ENCODE measurements at regions not wholly inside any gene's neighbourhood (a gene's known extent, or its start where the extent isn't known, plus 50 kb on each side); places are given as distances from the start of the nearest gene placed in this dataset.
"Not testable (repeated sequence)": the region's sequence is repeated elsewhere in the genome, so short reads cannot be mapped to it uniquely, and the experiment has no call there.

DNA sequence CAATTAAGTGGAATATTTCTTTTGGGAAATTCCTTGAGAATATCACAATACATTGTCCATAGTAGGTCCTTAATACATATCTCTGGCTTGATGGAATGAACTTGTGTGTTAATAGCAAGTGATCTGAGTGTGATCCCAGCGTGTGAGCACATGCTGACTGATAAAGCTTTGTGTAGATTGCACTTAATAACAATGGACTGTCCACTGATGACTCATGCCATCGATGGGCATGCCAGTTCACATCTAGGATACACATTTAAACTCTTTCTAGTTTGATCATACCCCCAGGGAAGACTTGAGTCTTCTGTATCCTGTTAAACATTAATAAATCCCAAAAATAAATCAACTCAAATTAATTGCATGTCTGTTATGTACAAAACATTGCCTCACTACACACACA is 454.3 kb upstream of the SPTLC3 start:
- H3K36me3 ChIP-seq: no peaks in the 10 kb centered on the region
- ATAC-seq: no peak
- no peak overlapping the region for H3K4me3 ChIP-seq
- intact Hi-C loops (cut with DNase I): no loop called here
- TF ChIP-seq, protein P1, sequence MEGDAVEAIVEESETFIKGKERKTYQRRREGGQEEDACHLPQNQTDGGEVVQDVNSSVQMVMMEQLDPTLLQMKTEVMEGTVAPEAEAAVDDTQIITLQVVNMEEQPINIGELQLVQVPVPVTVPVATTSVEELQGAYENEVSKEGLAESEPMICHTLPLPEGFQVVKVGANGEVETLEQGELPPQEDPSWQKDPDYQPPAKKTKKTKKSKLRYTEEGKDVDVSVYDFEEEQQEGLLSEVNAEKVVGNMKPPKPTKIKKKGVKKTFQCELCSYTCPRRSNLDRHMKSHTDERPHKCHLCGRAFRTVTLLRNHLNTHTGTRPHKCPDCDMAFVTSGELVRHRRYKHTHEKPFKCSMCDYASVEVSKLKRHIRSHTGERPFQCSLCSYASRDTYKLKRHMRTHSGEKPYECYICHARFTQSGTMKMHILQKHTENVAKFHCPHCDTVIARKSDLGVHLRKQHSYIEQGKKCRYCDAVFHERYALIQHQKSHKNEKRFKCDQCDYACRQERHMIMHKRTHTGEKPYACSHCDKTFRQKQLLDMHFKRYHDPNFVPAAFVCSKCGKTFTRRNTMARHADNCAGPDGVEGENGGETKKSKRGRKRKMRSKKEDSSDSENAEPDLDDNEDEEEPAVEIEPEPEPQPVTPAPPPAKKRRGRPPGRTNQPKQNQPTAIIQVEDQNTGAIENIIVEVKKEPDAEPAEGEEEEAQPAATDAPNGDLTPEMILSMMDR (IDR thresholded peaks at IDR 0.05): no peak
- H3K9me3 ChIP-seq: no peaks in the 10 kb centered on the region
- no peak overlapping the region for H3K27ac ChIP-seq
- DNase-seq: no peak
- no peaks in the 10 kb centered on the region for H3K27me3 ChIP-seq
- H3K4me1 ChIP-seq: no peaks in the 10 kb centered on the region

DNA sequence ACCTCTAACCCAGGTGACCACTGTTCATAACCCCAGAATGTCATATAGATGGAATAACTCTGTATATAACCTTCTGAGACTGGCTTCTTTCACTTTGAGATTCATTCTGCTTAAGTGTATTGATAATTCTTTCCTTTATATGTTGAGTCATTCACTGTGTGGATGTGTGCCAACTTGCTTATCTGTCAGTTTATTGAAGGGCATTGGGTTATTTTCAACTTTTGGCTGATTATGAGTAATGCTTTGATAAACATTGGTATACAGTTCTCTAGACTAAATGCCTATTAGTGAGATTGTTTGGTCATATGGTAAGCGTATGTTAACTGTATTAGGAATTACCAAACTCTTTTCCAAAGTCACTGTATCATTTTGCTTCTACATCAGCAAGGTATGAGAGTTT is 453.4 kb upstream of the SPTLC3 start:
- ATAC-seq (no peak), DNase-seq (no peak)
- TF ChIP-seq, protein P1 (IDR thresholded peaks at IDR 0.05): no peak
- intact Hi-C loops (cut with DNase I): no loop called here
- no peak overlapping the region for H3K27ac ChIP-seq
- H3K4me1 ChIP-seq: no peaks in the 10 kb centered on the region
- no peak overlapping the region for H3K4me3 ChIP-seq
- no peaks in the 10 kb centered on the region for H3K9me3 ChIP-seq
- H3K27me3 ChIP-seq: no peaks in the 10 kb centered on the region
- no peaks in the 10 kb centered on the region for H3K36me3 ChIP-seq

DNA sequence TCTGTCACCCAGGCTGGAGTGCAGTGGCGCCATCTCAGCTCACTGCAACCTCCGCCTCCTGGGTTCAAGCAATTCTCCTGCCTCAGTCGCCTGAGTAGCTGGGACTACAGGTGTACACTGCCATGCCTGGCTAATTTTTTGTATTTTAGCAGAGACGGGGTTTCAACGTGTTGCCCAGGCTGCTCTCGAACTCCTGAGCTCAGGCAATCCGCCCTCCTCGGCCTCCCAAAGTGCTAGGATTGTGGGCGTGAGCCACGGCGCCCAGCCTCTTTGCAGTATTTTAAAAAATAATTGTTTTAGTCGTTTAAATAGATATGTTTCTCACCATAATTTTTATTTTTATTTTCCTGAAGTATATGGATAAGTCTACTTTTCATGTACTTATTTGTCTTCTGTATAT is 452.9 kb upstream of the SPTLC3 start:
- H3K4me3 ChIP-seq; H3K4me1 ChIP-seq; DNase-seq; H3K27ac ChIP-seq; H3K27me3 ChIP-seq; intact Hi-C loops (cut with DNase I); H3K36me3 ChIP-seq; ATAC-seq; H3K9me3 ChIP-seq: not testable (repeated sequence)

DNA sequence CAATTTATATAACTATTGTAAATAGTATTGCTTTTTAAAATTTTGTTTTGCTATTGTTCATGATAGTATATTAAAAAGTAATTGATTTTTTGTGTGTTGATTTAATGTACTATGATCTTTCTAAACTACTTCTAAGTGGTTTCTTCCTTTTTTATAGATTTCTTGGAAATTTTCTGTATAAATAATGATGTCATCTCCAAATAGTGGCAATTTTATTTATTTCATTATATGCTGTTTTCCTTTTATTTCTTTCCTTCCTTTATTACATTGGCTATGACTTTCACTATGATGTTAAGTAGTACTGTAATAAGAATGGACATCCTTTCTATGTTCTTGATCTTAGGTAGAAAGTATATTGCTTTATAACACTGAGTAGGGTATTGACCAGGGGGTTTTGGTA is 451.5 kb upstream of the SPTLC3 start:
- intact Hi-C loops (cut with DNase I): no loop called here
- Histone ChIP-seq H3K4me3 (no peak overlapping the region), H3K36me3 (no peaks in the 10 kb centered on the region), H3K27me3 (no peaks in the 10 kb centered on the region), H3K4me1 (no peaks in the 10 kb centered on the region), H3K9me3 (no peaks in the 10 kb centered on the region), H3K27ac (no peak overlapping the region)
- TF ChIP-seq, protein P1 (IDR thresholded peaks at IDR 0.05): no peak
- ATAC-seq: no peak
- DNase-seq: no peak

DNA sequence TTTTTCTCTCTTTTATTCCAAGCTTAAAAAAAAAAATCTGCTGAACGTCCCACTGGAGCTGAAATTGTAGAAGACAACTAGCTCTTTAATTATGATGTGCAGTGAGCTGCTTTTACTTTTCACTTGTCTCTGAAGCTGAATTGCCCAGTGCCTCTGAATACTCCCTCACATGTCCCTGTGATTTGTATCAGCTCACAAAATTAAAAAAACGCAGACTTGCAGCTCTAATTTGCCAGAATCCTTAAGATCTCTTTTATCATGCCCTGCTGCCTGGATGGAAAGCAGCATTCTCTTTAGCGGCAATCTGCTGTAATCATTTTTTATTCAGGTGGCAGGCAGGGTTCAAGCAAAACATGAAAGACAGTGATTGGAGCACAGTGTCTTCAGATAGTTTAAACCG is 443.8 kb upstream of the SPTLC3 start:
- H3K9me3 ChIP-seq: no peaks in the 10 kb centered on the region
- H3K4me1 ChIP-seq: no peaks in the 10 kb centered on the region
- no peaks in the 10 kb centered on the region for H3K27me3 ChIP-seq
- no peak overlapping the region for H3K27ac ChIP-seq
- no peak for DNase-seq
- H3K36me3 ChIP-seq: no peaks in the 10 kb centered on the region
- ATAC-seq: no peak
- TF ChIP-seq, protein P1 (IDR thresholded peaks at IDR 0.05): no peak
- intact Hi-C loops (cut with DNase I): no loop called here
- H3K4me3 ChIP-seq: no peak overlapping the region

DNA sequence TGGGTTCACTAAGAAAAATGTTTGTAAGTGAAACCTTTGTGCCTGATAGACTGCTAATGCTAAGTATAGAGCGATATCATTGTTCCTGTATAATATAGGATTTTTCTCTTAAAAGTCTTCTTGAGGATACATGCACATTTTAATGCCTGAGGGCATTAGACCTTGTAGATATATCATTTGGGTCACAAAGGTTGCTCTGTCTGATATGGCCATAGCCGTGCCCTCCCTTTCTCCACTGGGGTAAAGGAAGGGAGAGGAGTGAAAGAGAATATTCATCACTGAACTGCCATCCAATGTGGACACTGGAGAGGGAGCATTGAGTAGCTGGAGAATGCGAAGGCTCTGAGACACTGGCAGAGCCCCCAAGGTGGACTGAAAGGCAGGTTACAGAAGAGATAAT is 442.2 kb upstream of the SPTLC3 start:
- Histone ChIP-seq H3K4me3 (no peak overlapping the region), H3K9me3 (no peaks in the 10 kb centered on the region), H3K27ac (no peak overlapping the region), H3K4me1 (no peaks in the 10 kb centered on the region), H3K36me3 (no peaks in the 10 kb centered on the region), H3K27me3 (no peaks in the 10 kb centered on the region)
- ATAC-seq: no peak
- intact Hi-C loops (cut with DNase I): no loop called here
- no peak for DNase-seq
- TF ChIP-seq, protein P1 (IDR thresholded peaks at IDR 0.05): no peak
